PC-3 (cell line): ENCODE measurements at regions not wholly inside any gene's neighbourhood (a gene's known extent, or its start where the extent isn't known, plus 50 kb on each side); places are given as distances from the start of the nearest gene placed in this dataset.

Experiments
- ATAC-seq: fragments of 200-7000 bp; cut with Tn5 transposase; 2 replicates; pipeline ENCODE4 v1.9.1; 2020; ENCODE audit warnings: mild to moderate bottlenecking, moderate library complexity
- BruUV-seq: library from RNA; stranded (reverse); fragments of 400-500 nt; replicated peaks from 2 replicates; lab custom pipeline; 2021; lab: Mats Ljungman, UMichigan
- CTCF ChIA-PET: fragments of 300-600 bp; sonication (Branson Sonifier 250); formaldehyde crosslinking; loops from one replicate; lab custom pipeline; 2022; ENCODE audit warnings: antibody characterized with exemption; lab: Charles Lee
- POLR2A ChIA-PET: fragments of 300-600 bp; sonication (Branson Sonifier 250); formaldehyde crosslinking; loops from one replicate; lab custom pipeline; 2022; ENCODE audit warnings: antibody characterized with exemption; ENCODE audit not compliant: unreplicated experiment; lab: Charles Lee
- DNase-seq: peaks from one replicate; pipeline ENCODE4 v3.0.0-alpha.2; 2015
- H2AFZ ChIP-seq: fragments of 300-600 bp; sonication (generic); 2 replicates; pipeline ENCODE4 v1.6.0; 2016; ENCODE audit warnings: antibody characterized with exemption, low read length
- H3F3A ChIP-seq: fragments of 300-600 bp; sonication (generic); one replicate; pipeline ENCODE4 v1.6.0; 2017; ENCODE audit warnings: antibody characterized with exemption, low read length, control low read depth, mild to moderate bottlenecking; ENCODE audit not compliant: unreplicated experiment
- H3K27ac ChIP-seq: fragments of 300-600 bp; sonication (generic); 2 replicates; pipeline ENCODE4 v1.5.1; 2016; ENCODE audit warnings: mild to moderate bottlenecking, low read length
- H3K27me3 ChIP-seq: fragments of 300-600 bp; sonication (generic); 2 replicates; pipeline ENCODE4 v1.6.1; 2016; ENCODE audit warnings: low read length, mixed read lengths
- H3K36me3 ChIP-seq: fragments of 300-600 bp; sonication (generic); 2 replicates; pipeline ENCODE4 v1.6.1; 2016; ENCODE audit warnings: low read depth, mixed run types, low read length, mixed read lengths
- H3K4me1 ChIP-seq: fragments of 300-600 bp; sonication (generic); 2 replicates; pipeline ENCODE4 v1.5.1; 2016; ENCODE audit warnings: low read length; ENCODE audit not compliant: insufficient read depth
- H3K4me2 ChIP-seq: fragments of 300-600 bp; sonication (generic); 2 replicates; pipeline ENCODE4 v1.6.0; 2016; ENCODE audit warnings: low read length
- H3K4me3 ChIP-seq: fragments of 300-600 bp; sonication (generic); 2 replicates; pipeline ENCODE4 v1.5.1; 2016; ENCODE audit warnings: mild to moderate bottlenecking, low read length, mixed read lengths
- H3K79me2 ChIP-seq: fragments of 300-600 bp; sonication (generic); 2 replicates; pipeline ENCODE4 v1.6.1; 2017; ENCODE audit warnings: low read length, mixed read lengths
- H3K9ac ChIP-seq: fragments of 300-600 bp; sonication (generic); 2 replicates; pipeline ENCODE4 v1.6.0; 2016; ENCODE audit warnings: mild to moderate bottlenecking, low read length
- H3K9me2 ChIP-seq: fragments of 300-600 bp; sonication (generic); replicated peaks from 2 replicates; pipeline ENCODE4 v1.6.1; 2016; ENCODE audit warnings: mixed run types, low read length, mixed read lengths
- H3K9me3 ChIP-seq: fragments of 300-600 bp; sonication (generic); 2 replicates; pipeline ENCODE4 v1.6.1; 2016; ENCODE audit warnings: low read length, mixed read lengths
- H4K20me1 ChIP-seq: fragments of 300-600 bp; sonication (generic); 2 replicates; pipeline ENCODE4 v1.6.1; 2016; ENCODE audit warnings: low read length, mixed read lengths
- CTCF ChIP-seq: fragments of 300-600 bp; sonication (generic); conservative IDR thresholded peaks from 2 replicates; pipeline ENCODE4 v1.5.1; 2017; ENCODE audit warnings: antibody characterized with exemption, low read depth, mild to moderate bottlenecking, low read length
- EZH2 ChIP-seq: fragments of 300-600 bp; sonication (generic); IDR thresholded peaks from one replicate; pipeline ENCODE4 v1.6.1; 2017; ENCODE audit warnings: antibody characterized with exemption, mild to moderate bottlenecking, low read length; ENCODE audit not compliant: unreplicated experiment
- EZH2phosphoT487 ChIP-seq: fragments of 300-600 bp; sonication (generic); IDR thresholded peaks from 2 replicates; pipeline ENCODE4 v1.6.1; 2018; ENCODE audit warnings: mild to moderate bottlenecking, antibody characterized with exemption, low read length, borderline replicate concordance
- intact Hi-C: fragments of 100-400 bp; cut with micrococcal nuclease; formaldehyde crosslinking; loops from 2 replicates; pipeline ENCODE4 v1.9.0; 2023

GRCh38 chr4:63524764-63525163 is 884.5 kb downstream of the TECRL start:
- no peak for ATAC-seq
- CTCF ChIA-PET = no interaction called here

DNA sequence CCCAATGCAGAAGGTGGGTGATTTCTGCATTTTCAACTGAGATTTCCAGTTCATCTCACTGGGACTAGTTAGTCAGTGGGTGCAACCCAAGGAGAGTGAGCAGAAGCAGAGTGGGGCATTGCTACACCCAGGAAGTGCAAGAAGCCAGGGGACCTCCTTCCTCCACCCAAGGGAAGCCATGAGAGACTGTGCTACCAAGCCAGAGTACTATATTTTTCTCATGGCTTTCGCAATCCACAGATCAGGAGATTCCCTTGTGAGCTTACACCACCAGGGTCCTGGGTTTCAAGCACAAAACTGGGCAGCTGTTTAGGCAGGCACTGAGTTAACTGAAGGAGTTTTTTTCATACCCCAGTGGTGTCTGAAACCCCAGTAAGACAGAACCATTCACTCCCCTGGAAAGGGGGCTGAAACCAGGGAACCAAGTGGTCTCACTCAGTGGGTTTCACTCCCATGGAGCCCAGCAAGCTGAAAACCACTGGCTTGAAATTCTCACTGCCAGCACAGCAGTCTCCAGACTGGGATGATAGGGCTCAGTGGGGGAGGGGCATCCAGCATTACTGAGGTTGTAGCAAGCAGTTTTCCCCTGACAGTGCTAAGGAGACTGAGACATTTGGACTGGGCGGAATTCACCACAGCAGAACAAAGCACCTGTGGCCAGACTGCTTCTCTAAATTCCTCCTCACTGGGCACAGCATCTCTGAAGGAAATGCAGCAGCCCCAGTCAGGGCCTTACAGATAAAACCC is 903.4 kb downstream of the TECRL start:
- Histone ChIP-seq H4K20me1 (no peaks in the 10 kb centered on the region), H3K9me3 (0 out of 2 replicates have a peak, but pooled peaks cover 3% of the 10 kb centered on the region), H3K36me3 (no peaks in the 10 kb centered on the region), H3F3A (no peaks in the 10 kb centered on the region), H3K4me1 (no peaks in the 10 kb centered on the region), H3K9me2 (no peaks in the 10 kb centered on the region), H3K79me2 (no peaks in the 10 kb centered on the region), H2AFZ (no peak overlapping the region), H3K4me3 (no peak overlapping the region), H3K27me3 (no peaks in the 10 kb centered on the region), H3K9ac (no peak overlapping the region), H3K4me2 (no peak overlapping the region), H3K27ac (no peak overlapping the region)
- TF ChIP-seq CTCF (no peak), EZH2 (no peak), EZH2phosphoT487 (no peak)
- ATAC-seq = no peak
- DNase-seq = no peak
- ChIA-PET POLR2A (no interaction called here), CTCF (no interaction called here)
- no TSS peak for BruUV-seq
- intact Hi-C loops = no loop called here

More at GRCh38 chr4:63524764-63525163, 884.5 kb downstream of the TECRL start:
- BruUV-seq = no TSS peak
- no peaks in the 10 kb centered on the region for H3K36me3 ChIP-seq
- H3K4me1 ChIP-seq = no peaks in the 10 kb centered on the region
- DNase-seq = no peak
- no peak overlapping the region for H3K4me3 ChIP-seq
- H3K27me3 ChIP-seq = no peaks in the 10 kb centered on the region
- H3K9me3 ChIP-seq = peaks cover 17% of the 10 kb centered on the region
- no peak overlapping the region for H3K9ac ChIP-seq
- no peaks in the 10 kb centered on the region for H4K20me1 ChIP-seq
- no peak overlapping the region for H3K27ac ChIP-seq
- POLR2A ChIA-PET = no interaction called here
- H3K9me2 ChIP-seq = no peaks in the 10 kb centered on the region
- no peaks in the 10 kb centered on the region for H3K79me2 ChIP-seq
- H3K4me2 ChIP-seq = no peak overlapping the region
- intact Hi-C loops = no loop called here
- H2AFZ ChIP-seq = no peak overlapping the region
- H3F3A ChIP-seq = no peaks in the 10 kb centered on the region
- TF ChIP-seq EZH2 (no peak), EZH2phosphoT487 (no peak), CTCF (no peak)

- ATAC-seq (no peak), DNase-seq (no peak)
- no TSS peak for BruUV-seq
- ChIA-PET POLR2A (no interaction called here), CTCF (no interaction called here)
- intact Hi-C loops = no loop called here
- Histone ChIP-seq H3K27me3 (no peaks in the 10 kb centered on the region), H3K9ac (no peak overlapping the region), H3K4me3 (no peak overlapping the region), H4K20me1 (no peaks in the 10 kb centered on the region), H3F3A (no peaks in the 10 kb centered on the region), H3K79me2 (no peaks in the 10 kb centered on the region), H3K4me2 (no peak overlapping the region), H3K27ac (no peak overlapping the region), H2AFZ (no peak overlapping the region), H3K9me3 (no peaks in the 10 kb centered on the region), H3K4me1 (no peaks in the 10 kb centered on the region), H3K36me3 (no peaks in the 10 kb centered on the region), H3K9me2 (no peaks in the 10 kb centered on the region)
- TF ChIP-seq EZH2 = no peak
- no peak for TF ChIP-seq CTCF
- no peak for TF ChIP-seq EZH2phosphoT487
Observed at GRCh38 chr4:63493265-63493664, 916.0 kb downstream of the TECRL start.
